ENCODE measurements at regions not wholly inside any gene's neighbourhood (a gene's known extent, or its start where the extent isn't known, plus 50 kb on each side); places are given as distances from the start of the nearest gene placed in this dataset.

DNA sequence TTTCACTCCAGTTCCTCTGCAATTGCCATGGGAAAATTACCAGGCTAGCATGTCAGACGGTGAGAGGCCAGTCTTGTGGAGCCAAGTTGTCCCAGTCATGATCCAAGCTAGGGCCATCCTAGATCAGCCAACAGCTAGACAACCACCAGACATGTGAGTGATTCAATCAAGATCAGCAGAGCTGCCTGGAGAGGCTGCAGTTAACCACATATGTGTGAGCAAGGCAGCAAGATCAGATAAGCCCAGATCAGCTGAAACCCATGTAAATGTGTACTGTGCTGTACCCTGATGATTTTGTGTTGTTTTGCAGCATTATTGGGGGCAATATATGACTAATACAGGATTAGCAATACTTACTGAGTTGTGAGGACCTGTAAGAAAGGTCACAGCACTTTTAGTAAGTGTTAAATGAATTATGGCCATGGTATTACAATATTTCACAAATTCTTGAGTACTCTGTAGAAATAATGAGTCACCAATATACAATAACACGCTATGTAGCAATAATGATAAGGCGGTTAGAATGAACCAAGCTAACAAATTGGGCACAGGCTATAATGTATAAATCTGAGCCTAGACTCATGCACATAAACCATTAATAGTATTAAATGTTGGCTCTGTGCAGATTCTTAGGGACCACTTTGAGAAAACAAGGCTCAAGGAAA, 91.4 kb downstream of the SUDS3 start:
- TF ChIP-seq, protein P1, sequence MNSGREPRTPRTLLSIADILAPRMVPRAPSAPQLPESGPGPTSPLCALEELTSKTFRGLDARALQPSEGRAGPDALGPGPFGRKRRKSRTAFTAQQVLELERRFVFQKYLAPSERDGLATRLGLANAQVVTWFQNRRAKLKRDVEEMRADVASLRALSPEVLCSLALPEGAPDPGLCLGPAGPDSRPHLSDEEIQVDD (CRISPR knock-in tag; IDR thresholded peaks at IDR 0.05; ENCODE audit: borderline replicate concordance): no peak
- TF ChIP-seq CCAR2 (optimal IDR thresholded peaks at IDR 0.05; ENCODE audit: low read depth, low read length) (no peak), HNRNPLL (IDR thresholded peaks at IDR 0.05; ENCODE audit: low read depth, low read length, poor library complexity, severe bottlenecking) (no peak)
- TF ChIP-seq, protein P2, sequence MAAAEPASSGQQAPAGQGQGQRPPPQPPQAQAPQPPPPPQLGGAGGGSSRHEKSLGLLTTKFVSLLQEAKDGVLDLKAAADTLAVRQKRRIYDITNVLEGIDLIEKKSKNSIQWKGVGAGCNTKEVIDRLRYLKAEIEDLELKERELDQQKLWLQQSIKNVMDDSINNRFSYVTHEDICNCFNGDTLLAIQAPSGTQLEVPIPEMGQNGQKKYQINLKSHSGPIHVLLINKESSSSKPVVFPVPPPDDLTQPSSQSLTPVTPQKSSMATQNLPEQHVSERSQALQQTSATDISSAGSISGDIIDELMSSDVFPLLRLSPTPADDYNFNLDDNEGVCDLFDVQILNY (CRISPR knock-in tag; conservative IDR thresholded peaks at IDR 0.05): no peak
